Common myeloid progenitor, CD34-positive (primary cell): ENCODE measurements at regions not wholly inside any gene's neighbourhood (a gene's known extent, or its start where the extent isn't known, plus 50 kb on each side); places are given as distances from the start of the nearest gene placed in this dataset.

Experiments used
- CTCF ChIA-PET: fragments of 350-600 bp; sonication (Branson Sonifier 250); formaldehyde crosslinking; loops from one replicate; lab custom pipeline; 2021; ENCODE audit warnings: antibody characterized with exemption; lab: Charles Lee
- POLR2A ChIA-PET: fragments of 350-600 bp; sonication (Branson Sonifier 250); formaldehyde crosslinking; loops from one replicate; lab custom pipeline; 2021; ENCODE audit warnings: antibody characterized with exemption; lab: Charles Lee
- DNase-seq, 3 donors: peaks; one replicate each; pipeline versions ENCODE4 v3.0.0 to v3.0.0-alpha.2; 2013
- H3K27ac ChIP-seq, 2 experiments: 1 replicate in 1 of 2; 2 replicates in 1 of 2; pipeline ENCODE4 v1.7.0; 2013; ENCODE audit warnings: inconsistent platforms in 2 of 2, low read length in 2 of 2, mild to moderate bottlenecking in 2 of 2, low read depth in 1 of 2, moderate library complexity in 1 of 2; ENCODE audit not compliant: severe bottlenecking in 2 of 2, insufficient read depth in 1 of 2, poor library complexity in 1 of 2
- H3K27me3 ChIP-seq, 5 experiments: replicated peaks in 2 of 5; 1 replicate in 3 of 5; 2 replicates in 2 of 5; pipeline versions ENCODE4 v1.6.1 to v1.7.0; 2013; ENCODE audit warnings: low read length in 4 of 5, mild to moderate bottlenecking in 2 of 5, moderate library complexity in 2 of 5, inconsistent platforms in 1 of 5; ENCODE audit not compliant: insufficient read depth in 5 of 5, control insufficient read depth in 4 of 5
- H3K36me3 ChIP-seq, 4 experiments: 1 replicate in 2 of 4; 2 replicates in 2 of 4; pipeline versions ENCODE4 v1.6.1 to v1.7.0; 2013; ENCODE audit warnings: low read length in 3 of 4, control low read depth in 1 of 4, mild to moderate bottlenecking in 1 of 4; ENCODE audit not compliant: control insufficient read depth in 4 of 4, insufficient read depth in 4 of 4
- H3K4me1 ChIP-seq, 4 experiments: 1 replicate in 3 of 4; 2 replicates in 1 of 4; pipeline versions ENCODE4 v1.6.1 to v1.7.1; 2013; ENCODE audit warnings: low read length in 3 of 4, mild to moderate bottlenecking in 3 of 4, control low read depth in 1 of 4, inconsistent platforms in 1 of 4, moderate library complexity in 1 of 4; ENCODE audit not compliant: control insufficient read depth in 4 of 4, insufficient read depth in 4 of 4; ENCODE audit errors: control extremely low read depth in 1 of 4
- H3K4me3 ChIP-seq, 7 experiments: 1 replicate in 4 of 7; 2 replicates in 3 of 7; pipeline versions ENCODE4 v1.5.1 to v1.7.0; 2013; ENCODE audit warnings: mild to moderate bottlenecking in 7 of 7, low read length in 6 of 7, moderate library complexity in 6 of 7, inconsistent platforms in 2 of 7, low read depth in 2 of 7, control low read depth in 1 of 7; ENCODE audit not compliant: insufficient read depth in 4 of 7, control insufficient read depth in 1 of 7; ENCODE audit errors: extremely low read depth in 1 of 7
- H3K9me3 ChIP-seq, 5 experiments: 1 replicate in 4 of 5; 2 replicates in 1 of 5; pipeline versions ENCODE4 v1.6.1 to v1.7.1; 2013; ENCODE audit warnings: low read length in 4 of 5, mild to moderate bottlenecking in 2 of 5, inconsistent platforms in 1 of 5, low read depth in 1 of 5, moderate library complexity in 1 of 5; ENCODE audit not compliant: control insufficient read depth in 4 of 5, insufficient read depth in 2 of 5; ENCODE audit errors: control extremely low read depth in 1 of 5
- WGBS: methylation state at CpG from one replicate; pipeline ENCODE4 v1.1.5; 2013; ENCODE audit not compliant: insufficient coverage; 5-methylcytosine and 5-hydroxymethylcytosine counted together

- ChIA-PET POLR2A (interaction anchor here (0.7 kb wide), 1 partner anchor 937 kb away, joined by 3 read pairs; no protein-coding TSS in a partner anchor), CTCF (no interaction called here)
- WGBS = 80% methylated on average over 1 of the region's 3 CpGs
- Histone ChIP-seq H3K27ac (no peak overlapping the region), H3K36me3 (no peaks in the 10 kb centered on the region), H3K4me3 (no peak overlapping the region), H3K27me3 (no peaks in the 10 kb centered on the region), H3K9me3 (no peaks in the 10 kb centered on the region), H3K4me1 (no peaks in the 10 kb centered on the region)
- no peak for DNase-seq
These were observed 171.5 kb upstream of the DUSP10 start for GRCh38 chr1:221913351-221913892.

DNA sequence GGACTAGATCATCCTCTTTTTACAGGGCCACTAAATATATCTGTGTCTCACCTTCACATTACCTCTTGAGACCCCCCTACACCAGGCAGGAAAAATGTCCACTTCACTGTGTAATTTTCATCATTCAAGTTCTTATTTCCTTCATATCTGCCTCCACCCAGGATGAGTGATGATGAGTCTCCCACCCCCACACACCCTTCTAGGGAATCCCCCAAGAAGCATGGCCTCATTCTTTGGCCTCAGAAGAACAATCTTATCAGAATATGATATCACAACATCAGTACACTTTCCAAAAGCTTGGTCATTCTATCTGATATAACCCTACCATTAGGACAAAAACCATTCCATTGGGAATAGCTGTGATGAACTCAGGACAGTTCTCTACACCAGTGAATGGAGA is 170.3 kb upstream of the DUSP10 start:
- no peaks in the 10 kb centered on the region for H3K36me3 ChIP-seq
- no peak for DNase-seq
- H3K9me3 ChIP-seq = no peaks in the 10 kb centered on the region
- ChIA-PET CTCF (interaction anchor here (0.6 kb wide), 1 partner anchor 543 kb away, joined by 3 read pairs; no protein-coding TSS in a partner anchor), POLR2A (interaction anchor here (0.5 kb wide), 1 partner anchor 1690 kb away, joined by 3 read pairs; no protein-coding TSS in a partner anchor)
- H3K4me1 ChIP-seq = no peaks in the 10 kb centered on the region
- H3K27me3 ChIP-seq = no peaks in the 10 kb centered on the region
- no peak overlapping the region for H3K4me3 ChIP-seq
- no peak overlapping the region for H3K27ac ChIP-seq

DNA sequence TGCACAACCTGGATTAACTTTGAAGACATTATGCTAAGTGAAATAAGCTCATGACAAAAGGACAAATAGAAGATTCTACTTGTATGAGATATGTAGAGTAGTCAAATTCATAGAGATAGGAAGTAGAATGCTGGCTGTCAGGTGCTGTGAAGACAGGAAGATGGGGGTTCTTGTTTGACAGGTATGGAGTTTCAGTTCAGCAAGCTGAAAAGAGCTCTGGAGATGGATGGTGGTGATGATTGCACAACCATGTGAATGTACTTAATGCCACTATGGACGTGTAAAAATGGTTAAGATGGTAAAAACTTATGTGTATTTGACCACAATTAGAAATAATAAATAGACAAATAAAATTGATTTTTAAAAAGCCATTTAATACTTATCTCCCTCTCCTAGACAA is 169.8 kb upstream of the DUSP10 start:
- ChIA-PET CTCF (interaction anchor here (0.6 kb wide), 1 partner anchor 544 kb away, joined by 3 read pairs; no protein-coding TSS in a partner anchor), POLR2A (no interaction called here)
- no peak for DNase-seq
- Histone ChIP-seq H3K27me3 (no peaks in the 10 kb centered on the region), H3K4me1 (no peaks in the 10 kb centered on the region), H3K4me3 (no peak overlapping the region), H3K36me3 (no peaks in the 10 kb centered on the region), H3K9me3 (no peaks in the 10 kb centered on the region), H3K27ac (no peak overlapping the region)
- no CpG with 5 or more reads among the region's 1 CpG for WGBS

- Histone ChIP-seq H3K4me1 (no peaks in the 10 kb centered on the region), H3K4me3 (no peak overlapping the region), H3K27ac (no peak overlapping the region), H3K27me3 (no peaks in the 10 kb centered on the region), H3K36me3 (no peaks in the 10 kb centered on the region), H3K9me3 (no peaks in the 10 kb centered on the region)
- WGBS = 98% methylated on average over 4 of the region's 4 CpGs
- ChIA-PET CTCF (interaction anchor here (1.1 kb wide), 1 partner anchor 14 kb away, joined by 3 read pairs; no protein-coding TSS in a partner anchor), POLR2A (no interaction called here)
- DNase-seq = no peak
These were observed 168.3 kb upstream of the DUSP10 start for GRCh38 chr1:221910222-221910621.

- POLR2A ChIA-PET = no interaction called here
- 100% methylated on average over 4 of the region's 4 CpGs for WGBS
- Histone ChIP-seq H3K4me1 (no peaks in the 10 kb centered on the region), H3K9me3 (peaks cover 0 to 2% (median 0%) of the 10 kb centered on the region in 5 experiments), H3K4me3 (no peak overlapping the region), H3K36me3 (no peaks in the 10 kb centered on the region), H3K27ac (no peak overlapping the region), H3K27me3 (no peaks in the 10 kb centered on the region)
- no peak for DNase-seq
- CTCF ChIA-PET = interaction anchor here (1.7 kb wide), 1 partner anchor 17 kb away, joined by 4 read pairs; no protein-coding TSS in a partner anchor
These were observed 166.7 kb upstream of the DUSP10 start for GRCh38 chr1:221908573-221908972.

DNA sequence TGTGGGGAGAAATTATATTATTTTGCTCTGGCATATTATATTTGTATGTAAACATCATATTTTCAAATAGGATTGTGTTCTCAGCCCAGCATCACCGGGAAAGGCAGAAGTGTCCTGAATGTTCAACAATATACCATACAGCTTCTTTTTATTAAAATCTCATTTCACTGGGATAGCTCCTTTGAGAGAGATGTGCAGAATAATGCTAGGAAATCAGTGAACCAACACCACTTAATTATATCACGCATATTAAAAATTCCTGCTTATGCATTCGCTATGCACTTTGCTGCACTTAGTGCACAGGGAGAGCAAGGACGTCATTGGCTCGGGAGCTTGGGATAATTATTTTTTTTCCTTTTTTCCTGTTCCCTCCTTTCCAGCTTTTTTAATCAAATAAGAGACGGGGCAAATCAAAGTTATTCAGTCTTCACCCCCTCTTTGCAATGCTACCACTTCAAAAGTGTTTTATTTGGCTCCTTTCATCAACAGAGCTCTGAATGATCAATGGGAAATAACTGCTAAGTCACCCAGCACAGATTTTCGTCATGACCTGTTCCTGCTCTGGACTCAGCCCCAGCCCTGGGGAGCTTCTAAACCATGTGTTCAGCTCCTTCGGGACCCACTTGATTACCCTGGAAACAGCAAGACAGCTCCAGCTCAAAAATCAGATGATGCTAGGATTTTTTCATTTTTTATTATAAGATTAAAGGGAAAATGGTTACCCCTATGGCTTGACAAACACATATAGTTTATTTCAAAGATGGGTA is 165.5 kb upstream of the DUSP10 start:
- Histone ChIP-seq H3K27ac (no peak overlapping the region), H3K4me1 (no peaks in the 10 kb centered on the region), H3K36me3 (no peaks in the 10 kb centered on the region), H3K27me3 (no peaks in the 10 kb centered on the region), H3K9me3 (peaks cover 0 to 4% (median 0%) of the 10 kb centered on the region in 5 experiments), H3K4me3 (no peak overlapping the region)
- CTCF ChIA-PET = interaction anchor here (1.3 to 1.9 kb wide), 3 partner anchors 15 to 70 kb away, joined by 3 to 5 read pairs (median 4); no protein-coding TSS in a partner anchor
- POLR2A ChIA-PET = no interaction called here
- DNase-seq = no peak
- 100% methylated on average over 7 of the region's 8 CpGs for WGBS

- POLR2A ChIA-PET = no interaction called here
- no peak for DNase-seq
These were observed 163.9 kb upstream of the DUSP10 start for GRCh38 chr1:221905802-221906201.

More at GRCh38 chr1:221905802-221906201, 163.9 kb upstream of the DUSP10 start:
- Histone ChIP-seq H3K9me3 (peaks cover 0 to 4% (median 0%) of the 10 kb centered on the region in 5 experiments), H3K4me1 (no peaks in the 10 kb centered on the region), H3K27ac (no peak overlapping the region), H3K36me3 (no peaks in the 10 kb centered on the region), H3K27me3 (no peaks in the 10 kb centered on the region), H3K4me3 (no peak overlapping the region)
- WGBS = 71% methylated on average over 2 of the region's 2 CpGs
- CTCF ChIA-PET = interaction anchor here (1.0 kb wide), 1 partner anchor 9 kb away, joined by 3 read pairs; no protein-coding TSS in a partner anchor
